Neural cell (in vitro differentiated cells): ENCODE measurements at regions not wholly inside any gene's neighbourhood (a gene's known extent, or its start where the extent isn't known, plus 50 kb on each side); places are given as distances from the start of the nearest gene placed in this dataset.

Experiments used
- H2AFZ ChIP-seq: fragments of 200-600, 300-800 bp; sonication (generic), shearing (Covaris generic); 2 replicates; pipeline ENCODE4 v1.6.0; 2014; ENCODE audit warnings: low read depth, mild to moderate bottlenecking, antibody characterized with exemption, low read length, moderate library complexity
- H3F3A ChIP-seq: fragments of 200-600 bp; shearing (Covaris generic); 2 replicates; pipeline ENCODE4 v1.6.1; 2016; ENCODE audit warnings: mild to moderate bottlenecking, moderate library complexity, mixed read lengths, antibody characterized with exemption, low read length; ENCODE audit not compliant: insufficient read depth, poor library complexity, severe bottlenecking
- H3K27ac ChIP-seq: fragments of 200-600, 300-800 bp; sonication (generic), shearing (Covaris generic); 2 replicates; pipeline ENCODE4 v1.5.1; 2014; ENCODE audit warnings: mild to moderate bottlenecking, low read length, moderate library complexity
- H3K27me3 ChIP-seq: fragments of 300-800, 200-600 bp; sonication (generic), shearing (Covaris generic); 2 replicates; pipeline ENCODE4 v1.6.0; 2014; ENCODE audit warnings: mild to moderate bottlenecking, low read depth, low read length, moderate library complexity; ENCODE audit not compliant: insufficient read depth
- H3K36me3 ChIP-seq: fragments of 300-800, 200-600 bp; sonication (generic), shearing (Covaris generic); 2 replicates; pipeline ENCODE4 v1.5.1; 2014; ENCODE audit warnings: mild to moderate bottlenecking, antibody characterized with exemption, low read length, moderate library complexity; ENCODE audit not compliant: insufficient read depth
- H3K4me2 ChIP-seq: fragments of 300-800, 200-600 bp; sonication (generic), shearing (Covaris generic); 2 replicates; pipeline ENCODE4 v1.6.0; 2014; ENCODE audit warnings: mild to moderate bottlenecking, low read length
- H3K4me3 ChIP-seq: fragments of 300-800, 200-600 bp; sonication (generic), shearing (Covaris generic); 2 replicates; pipeline ENCODE4 v1.5.1; 2014; ENCODE audit warnings: mild to moderate bottlenecking, low read length, moderate library complexity
- H3K79me2 ChIP-seq: fragments of 200-600 bp; shearing (Covaris generic); replicated peaks from 2 replicates; pipeline ENCODE4 v1.6.0; 2014; ENCODE audit warnings: mild to moderate bottlenecking, low read length, moderate library complexity; ENCODE audit not compliant: insufficient read depth
- H3K9ac ChIP-seq: fragments of 300-800, 200-600 bp; sonication (generic), shearing (Covaris generic); 2 replicates; pipeline ENCODE4 v1.6.1; 2016; ENCODE audit warnings: mild to moderate bottlenecking, low read length, mixed read lengths
- H3K9me2 ChIP-seq: fragments of 200-600 bp; shearing (Covaris generic); 2 replicates; pipeline ENCODE4 v1.6.1; 2016; ENCODE audit warnings: mild to moderate bottlenecking, low read length, mixed read lengths; ENCODE audit not compliant: insufficient read depth
- H3K9me3 ChIP-seq: fragments of 200-600, 300-800 bp; sonication (generic), shearing (Covaris generic); 2 replicates; pipeline ENCODE4 v1.6.1; 2016; ENCODE audit warnings: mild to moderate bottlenecking, mixed run types, low read length, moderate library complexity, mixed read lengths
- H4K20me1 ChIP-seq: fragments of 200-600 bp; shearing (Covaris generic); 2 replicates; pipeline ENCODE4 v1.6.1; 2016; ENCODE audit warnings: mild to moderate bottlenecking, mixed run types; ENCODE audit not compliant: insufficient read depth
- CTCF ChIP-seq: fragments of 450-650 bp; IDR thresholded peaks from 2 replicates; pipeline ENCODE4 v1.5.1; 2014; ENCODE audit warnings: antibody characterized with exemption, mild to moderate bottlenecking, moderate library complexity; ENCODE audit not compliant: poor library complexity, severe bottlenecking
- EP300 ChIP-seq: fragments of 450-650 bp; conservative IDR thresholded peaks from 2 replicates; pipeline ENCODE4 v1.6.1; 2014; ENCODE audit warnings: antibody characterized with exemption, mild to moderate bottlenecking, moderate library complexity; ENCODE audit not compliant: poor library complexity, severe bottlenecking
- EZH2 ChIP-seq: fragments of 200-600, 300-800 bp; shearing (Covaris generic), sonication (generic); IDR thresholded peaks from 2 replicates; pipeline ENCODE4 v1.6.1; 2014; ENCODE audit warnings: antibody characterized with exemption, low read length, borderline replicate concordance, mild to moderate bottlenecking; ENCODE audit not compliant: insufficient read depth, poor library complexity, severe bottlenecking
- MXI1 ChIP-seq: fragments of 450-650 bp; conservative IDR thresholded peaks from 2 replicates; pipeline ENCODE4 v1.6.1; 2014; ENCODE audit warnings: antibody characterized with exemption, mild to moderate bottlenecking; ENCODE audit not compliant: poor library complexity, severe bottlenecking
- POLR2AphosphoS5 ChIP-seq: IDR thresholded peaks from 2 replicates; pipeline ENCODE4 v1.6.1; 2012
- RAD21 ChIP-seq: fragments of 450-650 bp; conservative IDR thresholded peaks from 2 replicates; pipeline ENCODE4 v1.6.1; 2014; ENCODE audit warnings: antibody characterized with exemption, mild to moderate bottlenecking, moderate library complexity
- REST ChIP-seq: IDR thresholded peaks from 2 replicates; pipeline ENCODE4 v1.6.1; 2012; ENCODE audit warnings: borderline replicate concordance
- SMC3 ChIP-seq: fragments of 450-650 bp; conservative IDR thresholded peaks from 2 replicates; pipeline ENCODE4 v1.6.1; 2014; ENCODE audit warnings: antibody characterized with exemption, mild to moderate bottlenecking, moderate library complexity; ENCODE audit not compliant: poor library complexity
- TAF1 ChIP-seq: IDR thresholded peaks from 2 replicates; pipeline ENCODE4 v1.6.1; 2012; ENCODE audit warnings: low read depth

GRCh38 chr10:94240491-94240890, 122.2 kb downstream of the NOC3L start:
- no peaks in the 10 kb centered on the region for H3K79me2 ChIP-seq
- H3K27me3 ChIP-seq = no peaks in the 10 kb centered on the region
- H3F3A ChIP-seq = no peaks in the 10 kb centered on the region
- no peak overlapping the region for H3K4me3 ChIP-seq
- TF ChIP-seq MXI1 (no peak), SMC3 (no peak), CTCF (no peak), REST (no peak), POLR2AphosphoS5 (no peak), TAF1 (no peak), EP300 (no peak), RAD21 (no peak), EZH2 (no peak)
- H3K4me2 ChIP-seq = no peak overlapping the region
- no peak overlapping the region for H3K9ac ChIP-seq
- H2AFZ ChIP-seq = no peak overlapping the region
- no peaks in the 10 kb centered on the region for H3K9me2 ChIP-seq
- no peaks in the 10 kb centered on the region for H3K9me3 ChIP-seq
- no peaks in the 10 kb centered on the region for H3K36me3 ChIP-seq
- no peaks in the 10 kb centered on the region for H4K20me1 ChIP-seq
- no peak overlapping the region for H3K27ac ChIP-seq

GRCh38 chr10:94240901-94241300, 121.8 kb downstream of the NOC3L start:
- no peak overlapping the region for H3K9ac ChIP-seq
- H4K20me1 ChIP-seq = no peaks in the 10 kb centered on the region
- H3K9me2 ChIP-seq = no peaks in the 10 kb centered on the region
- H3F3A ChIP-seq = no peaks in the 10 kb centered on the region
- H3K79me2 ChIP-seq = no peaks in the 10 kb centered on the region
- H3K4me3 ChIP-seq = no peak overlapping the region
- no peak overlapping the region for H3K4me2 ChIP-seq
- H3K9me3 ChIP-seq = no peaks in the 10 kb centered on the region
- H2AFZ ChIP-seq = no peak overlapping the region
- H3K27ac ChIP-seq = no peak overlapping the region
- no peaks in the 10 kb centered on the region for H3K36me3 ChIP-seq
- no peaks in the 10 kb centered on the region for H3K27me3 ChIP-seq
- TF ChIP-seq CTCF (no peak), POLR2AphosphoS5 (no peak), EP300 (no peak), TAF1 (no peak), SMC3 (no peak), MXI1 (no peak), EZH2 (no peak), RAD21 (no peak), REST (no peak)
